ENCODE measurements at regions not wholly inside any gene's neighbourhood (a gene's known extent, or its start where the extent isn't known, plus 50 kb on each side); places are given as distances from the start of the nearest gene placed in this dataset.

- H3K27ac ChIP-seq (ENCODE audit: low read depth, low read length) = no peak overlapping the region
- no peaks in the 10 kb centered on the region for H3K9me2 ChIP-seq (replicated peaks; ENCODE audit: control insufficient read depth, low read length)
- H3K4me3 ChIP-seq (ENCODE audit: low read length) = no peak overlapping the region
- no peaks in the 10 kb centered on the region for H3F3A ChIP-seq (ENCODE audit: control insufficient read depth, insufficient read depth)
- peaks cover 6% of the 10 kb centered on the region; the same call in 1 of the 2 replicates for H3K9me3 ChIP-seq (ENCODE audit: control insufficient read depth, insufficient read depth, low read length)
- TF ChIP-seq CTCF (IDR thresholded peaks at IDR 0.05; ENCODE audit: low read depth, low read length, poor library complexity, severe bottlenecking) (no peak), EZH2phosphoT487 (IDR thresholded peaks at IDR 0.05; ENCODE audit: borderline replicate concordance, low read length) (no peak)
- H3K4me1 ChIP-seq (ENCODE audit: control insufficient read depth, low read length) = no peaks in the 10 kb centered on the region
- H3K4me2 ChIP-seq (ENCODE audit: low read length) = no peak overlapping the region
- H3K36me3 ChIP-seq (ENCODE audit: control insufficient read depth, low read length) = no peaks in the 10 kb centered on the region
- H4K20me1 ChIP-seq (ENCODE audit: control insufficient read depth, insufficient read depth, low read depth, low read length) = no peaks in the 10 kb centered on the region
- no peaks in the 10 kb centered on the region for H3K27me3 ChIP-seq (ENCODE audit: control insufficient read depth, low read length)
- H3K79me2 ChIP-seq (ENCODE audit: control insufficient read depth, low read length) = no peaks in the 10 kb centered on the region
Observed at GRCh38 chr7:110205899-110206298, 885.0 kb upstream of the LRRN3 start.

- no peaks in the 10 kb centered on the region for H3K9me3 ChIP-seq (ENCODE audit: control insufficient read depth, insufficient read depth, low read length)
- TF ChIP-seq CTCF (IDR thresholded peaks at IDR 0.05; ENCODE audit: low read depth, low read length, poor library complexity, severe bottlenecking) (no peak), EZH2phosphoT487 (IDR thresholded peaks at IDR 0.05; ENCODE audit: borderline replicate concordance, low read length) (no peak)
Observed at GRCh38 chr7:110209884-110210283, 881.0 kb upstream of the LRRN3 start.

GRCh38 chr7:110210941-110211608, 879.9 kb upstream of the LRRN3 start:
- H3K79me2 ChIP-seq (ENCODE audit: control insufficient read depth, low read length) = no peaks in the 10 kb centered on the region
- H3K4me1 ChIP-seq (ENCODE audit: control insufficient read depth, low read length) = no peaks in the 10 kb centered on the region
- H3F3A ChIP-seq (ENCODE audit: control insufficient read depth, insufficient read depth) = no peaks in the 10 kb centered on the region
- no peak for TF ChIP-seq EZH2phosphoT487 (IDR thresholded peaks at IDR 0.05; ENCODE audit: borderline replicate concordance, low read length)
- TF ChIP-seq CTCF (IDR thresholded peaks at IDR 0.05; ENCODE audit: low read depth, low read length, poor library complexity, severe bottlenecking) = no peak
- H3K27me3 ChIP-seq (ENCODE audit: control insufficient read depth, low read length) = no peaks in the 10 kb centered on the region
- no peak overlapping the region for H3K4me3 ChIP-seq (ENCODE audit: low read length)
- H3K9me2 ChIP-seq (replicated peaks; ENCODE audit: control insufficient read depth, low read length) = no peaks in the 10 kb centered on the region
- no peaks in the 10 kb centered on the region for H3K9me3 ChIP-seq (ENCODE audit: control insufficient read depth, insufficient read depth, low read length)
- no peaks in the 10 kb centered on the region for H4K20me1 ChIP-seq (ENCODE audit: control insufficient read depth, insufficient read depth, low read depth, low read length)
- no peak overlapping the region for H3K27ac ChIP-seq (ENCODE audit: low read depth, low read length)
- no peaks in the 10 kb centered on the region for H3K36me3 ChIP-seq (ENCODE audit: control insufficient read depth, low read length)
- no peak overlapping the region for H3K4me2 ChIP-seq (ENCODE audit: low read length)

More at GRCh38 chr7:110209884-110210283, 881.0 kb upstream of the LRRN3 start:
- Histone ChIP-seq H3K36me3 (ENCODE audit: control insufficient read depth, low read length) (no peaks in the 10 kb centered on the region), H3F3A (ENCODE audit: control insufficient read depth, insufficient read depth) (no peaks in the 10 kb centered on the region), H3K27me3 (ENCODE audit: control insufficient read depth, low read length) (no peaks in the 10 kb centered on the region), H3K27ac (ENCODE audit: low read depth, low read length) (no peak overlapping the region), H4K20me1 (ENCODE audit: control insufficient read depth, insufficient read depth, low read depth, low read length) (no peaks in the 10 kb centered on the region), H3K9me2 (replicated peaks; ENCODE audit: control insufficient read depth, low read length) (no peaks in the 10 kb centered on the region), H3K4me1 (ENCODE audit: control insufficient read depth, low read length) (no peaks in the 10 kb centered on the region), H3K79me2 (ENCODE audit: control insufficient read depth, low read length) (no peaks in the 10 kb centered on the region), H3K4me3 (ENCODE audit: low read length) (no peak overlapping the region), H3K4me2 (ENCODE audit: low read length) (no peak overlapping the region)
